ENCODE measurements at regions not wholly inside any gene's neighbourhood (a gene's known extent, or its start where the extent isn't known, plus 50 kb on each side); places are given as distances from the start of the nearest gene placed in this dataset.

GRCh38 chr14:58836303-58836974 lies 198.7 kb downstream of the DACT1 start:
- TF ChIP-seq, protein P1, sequence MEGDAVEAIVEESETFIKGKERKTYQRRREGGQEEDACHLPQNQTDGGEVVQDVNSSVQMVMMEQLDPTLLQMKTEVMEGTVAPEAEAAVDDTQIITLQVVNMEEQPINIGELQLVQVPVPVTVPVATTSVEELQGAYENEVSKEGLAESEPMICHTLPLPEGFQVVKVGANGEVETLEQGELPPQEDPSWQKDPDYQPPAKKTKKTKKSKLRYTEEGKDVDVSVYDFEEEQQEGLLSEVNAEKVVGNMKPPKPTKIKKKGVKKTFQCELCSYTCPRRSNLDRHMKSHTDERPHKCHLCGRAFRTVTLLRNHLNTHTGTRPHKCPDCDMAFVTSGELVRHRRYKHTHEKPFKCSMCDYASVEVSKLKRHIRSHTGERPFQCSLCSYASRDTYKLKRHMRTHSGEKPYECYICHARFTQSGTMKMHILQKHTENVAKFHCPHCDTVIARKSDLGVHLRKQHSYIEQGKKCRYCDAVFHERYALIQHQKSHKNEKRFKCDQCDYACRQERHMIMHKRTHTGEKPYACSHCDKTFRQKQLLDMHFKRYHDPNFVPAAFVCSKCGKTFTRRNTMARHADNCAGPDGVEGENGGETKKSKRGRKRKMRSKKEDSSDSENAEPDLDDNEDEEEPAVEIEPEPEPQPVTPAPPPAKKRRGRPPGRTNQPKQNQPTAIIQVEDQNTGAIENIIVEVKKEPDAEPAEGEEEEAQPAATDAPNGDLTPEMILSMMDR (IDR thresholded peaks at IDR 0.05) = no peak
- no peak for TF ChIP-seq POLR2A (IDR thresholded peaks at IDR 0.05)
